GM18519 (cell line): ENCODE measurements at regions not wholly inside any gene's neighbourhood (a gene's known extent, or its start where the extent isn't known, plus 50 kb on each side); places are given as distances from the start of the nearest gene placed in this dataset.
"Not testable (repeated sequence)": the region's sequence is repeated elsewhere in the genome, so short reads cannot be mapped to it uniquely, and the experiment has no call there.

ENCODE experiments used
- ATAC-seq: cut with Tn5 transposase; IDR thresholded peaks from one replicate; pipeline ENCODE4 v1.9.1; 2021; ENCODE audit warnings: mild to moderate bottlenecking, moderate library complexity; ENCODE audit not compliant: unreplicated experiment, low FRiP score

DNA sequence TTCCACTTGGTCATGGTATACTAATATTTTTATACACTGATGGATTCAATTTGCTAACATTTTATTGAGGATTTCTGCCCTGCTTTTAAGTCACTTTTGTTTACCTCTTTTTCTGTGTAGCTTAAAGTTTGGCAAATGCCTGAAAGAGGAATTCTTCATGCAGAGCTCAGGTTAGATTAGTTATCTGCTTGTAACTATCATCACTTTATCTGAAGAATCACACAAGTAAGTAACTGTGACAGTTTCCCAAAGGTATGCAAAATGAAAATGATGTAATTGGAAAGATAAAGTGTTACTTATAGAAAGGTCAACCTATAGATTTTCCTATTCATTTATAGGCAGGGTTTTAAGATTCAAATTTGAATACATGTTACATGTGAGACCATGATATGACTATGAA is 188.8 kb upstream of the ACTBL2 start:
- no peak for ATAC-seq

DNA sequence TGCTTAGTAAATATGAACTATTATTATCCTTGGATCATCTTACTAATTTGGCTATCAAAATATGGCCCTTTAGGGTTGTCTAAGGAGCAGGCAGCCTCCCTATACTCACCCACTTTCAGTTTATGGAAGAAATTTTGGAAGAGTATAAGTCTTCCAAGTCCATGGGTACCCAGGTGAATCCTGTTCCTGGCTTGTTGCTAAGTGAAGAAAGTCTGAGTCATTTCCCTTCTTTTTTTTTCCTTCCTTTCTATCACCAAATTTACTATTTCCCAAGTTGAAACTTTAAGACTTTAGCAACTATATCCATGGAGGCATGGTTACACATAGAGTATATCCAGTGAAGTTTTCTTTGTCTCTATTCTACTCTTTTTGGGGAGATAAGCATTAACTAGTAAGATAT is 184.0 kb upstream of the ACTBL2 start:
- no peak for ATAC-seq

DNA sequence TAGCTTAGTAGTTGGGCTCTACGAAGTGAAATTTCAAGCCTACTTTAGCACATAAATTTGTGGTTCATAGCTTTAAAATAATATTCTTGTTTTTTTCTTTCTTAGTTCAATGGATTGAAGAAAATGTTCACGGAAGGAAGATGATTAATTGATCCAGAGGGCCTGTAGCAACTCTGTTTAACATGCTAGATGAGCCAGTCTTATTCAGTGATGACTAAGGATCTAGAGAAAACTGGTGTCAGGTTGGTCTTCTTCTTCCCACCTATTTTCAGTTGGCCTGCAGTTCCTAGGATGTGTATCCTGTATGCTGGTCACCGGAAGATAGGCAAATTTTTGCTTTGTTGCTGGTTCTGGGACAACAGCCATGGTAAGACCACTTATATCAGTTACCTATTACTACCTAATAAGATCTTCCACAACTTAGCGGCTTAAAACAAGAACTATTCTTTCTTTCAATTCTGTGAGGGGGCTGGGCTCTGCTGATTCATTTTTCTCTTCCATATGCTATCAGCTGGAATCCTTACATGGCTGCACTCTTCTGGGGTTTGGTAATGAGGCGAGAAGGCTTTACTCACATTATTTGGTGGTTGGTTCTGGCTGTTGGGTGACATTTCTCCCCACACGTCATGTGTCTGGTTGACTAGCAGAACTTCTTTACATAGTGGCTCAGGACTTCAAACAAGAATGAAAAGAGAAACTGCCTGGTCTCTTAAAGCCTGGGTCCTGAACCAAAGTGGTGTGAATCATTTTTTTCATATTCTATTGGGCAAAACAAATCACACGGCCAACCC is 182.7 kb upstream of the ACTBL2 start:
- no peak for ATAC-seq

DNA sequence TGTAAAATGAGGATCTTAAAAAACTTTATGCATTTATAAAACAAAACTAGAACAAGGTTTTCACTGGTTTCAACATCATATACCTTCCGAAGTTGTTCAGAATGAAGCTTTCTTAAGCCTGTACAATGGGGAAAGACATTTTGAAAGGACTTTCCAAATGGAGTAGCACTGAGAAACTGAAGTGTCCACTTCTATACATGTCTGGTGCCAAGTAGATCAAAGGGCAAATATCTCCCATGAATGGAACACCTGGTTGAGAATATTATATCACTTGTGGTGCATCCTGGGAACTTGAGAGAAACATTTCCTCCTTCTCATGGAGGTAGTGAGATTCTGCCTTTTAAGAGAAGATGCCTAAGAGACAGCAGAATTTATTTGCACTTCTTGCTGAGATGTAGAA is 182.1 kb upstream of the ACTBL2 start:
- ATAC-seq: no peak

DNA sequence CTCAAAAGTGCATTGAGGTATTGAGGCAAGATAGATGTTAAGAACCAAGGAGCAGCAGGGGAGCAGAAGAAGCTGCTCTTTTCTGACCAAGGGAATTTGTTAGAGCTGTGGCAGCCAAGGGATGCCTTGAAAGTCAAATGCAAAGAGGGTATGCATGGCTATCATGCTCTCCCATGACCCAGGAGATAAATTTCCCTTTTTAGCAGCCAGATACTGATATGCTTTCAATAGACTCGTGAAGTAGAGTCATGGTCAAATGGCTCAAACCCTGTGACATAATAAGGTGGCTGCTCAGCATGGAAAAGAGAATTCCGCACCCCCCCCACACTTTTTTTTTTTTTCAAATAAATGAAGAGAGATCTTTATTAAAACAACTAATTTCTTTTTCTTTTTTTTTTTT is 180.9 kb upstream of the ACTBL2 start:
- no peak for ATAC-seq

DNA sequence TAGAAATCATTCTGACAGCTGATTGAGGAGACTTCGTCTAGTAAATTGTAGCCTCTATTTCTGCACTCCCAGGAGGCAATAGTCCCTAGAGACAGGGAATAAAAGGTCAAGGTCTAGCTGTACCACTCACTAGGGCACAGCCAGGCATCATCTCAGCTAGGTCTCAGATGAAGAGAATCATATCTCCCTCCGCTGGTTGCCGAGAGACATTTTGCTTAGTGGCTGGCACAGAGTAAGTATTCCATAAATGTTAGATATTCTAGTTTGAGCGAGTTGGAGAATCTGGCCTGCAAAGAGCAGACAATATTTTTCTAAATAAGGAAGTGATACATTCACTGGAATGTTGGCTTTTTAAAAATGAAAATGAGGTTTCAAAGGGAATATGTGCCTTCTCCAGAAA is 180.4 kb upstream of the ACTBL2 start:
- ATAC-seq: no peak

DNA sequence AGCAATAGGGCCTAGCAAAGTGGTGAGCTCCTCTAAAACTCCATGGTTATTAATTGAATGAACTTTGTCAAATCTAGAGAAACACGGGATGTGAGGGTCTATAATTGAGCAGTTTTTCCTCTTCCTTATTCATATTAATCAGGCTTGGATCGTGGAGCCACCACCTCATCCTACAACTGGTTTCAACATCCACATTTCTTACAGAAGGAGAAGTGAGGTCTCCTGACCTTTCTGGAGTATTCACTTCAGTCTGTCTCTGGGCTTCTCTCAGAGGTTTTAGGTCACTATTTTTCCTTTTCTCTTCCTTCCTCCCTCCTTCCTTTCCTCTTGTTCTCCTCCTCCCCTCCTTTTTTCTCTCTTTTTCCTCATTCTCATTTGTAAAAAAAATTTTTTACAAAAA is 177.3 kb upstream of the ACTBL2 start:
- no peak for ATAC-seq

DNA sequence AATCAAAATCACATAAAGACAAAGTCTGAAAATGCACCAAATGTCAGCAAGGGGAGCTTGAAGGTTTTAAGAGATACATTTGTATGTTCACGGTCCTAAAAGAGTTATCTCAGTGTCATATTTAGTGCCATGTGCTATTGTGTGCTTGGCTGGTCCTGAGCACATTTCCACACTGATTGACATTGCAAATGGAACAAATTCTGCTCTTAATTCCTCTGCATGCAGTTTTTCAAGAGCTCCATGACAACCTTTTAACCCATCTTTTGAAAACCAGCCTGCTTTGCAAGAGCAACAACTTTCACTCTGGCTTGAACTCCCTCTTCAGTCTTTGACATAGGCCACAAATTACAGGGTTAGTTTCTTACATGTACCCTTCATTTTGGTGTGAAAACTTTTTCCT is 175.4 kb upstream of the ACTBL2 start:
- no peak for ATAC-seq

DNA sequence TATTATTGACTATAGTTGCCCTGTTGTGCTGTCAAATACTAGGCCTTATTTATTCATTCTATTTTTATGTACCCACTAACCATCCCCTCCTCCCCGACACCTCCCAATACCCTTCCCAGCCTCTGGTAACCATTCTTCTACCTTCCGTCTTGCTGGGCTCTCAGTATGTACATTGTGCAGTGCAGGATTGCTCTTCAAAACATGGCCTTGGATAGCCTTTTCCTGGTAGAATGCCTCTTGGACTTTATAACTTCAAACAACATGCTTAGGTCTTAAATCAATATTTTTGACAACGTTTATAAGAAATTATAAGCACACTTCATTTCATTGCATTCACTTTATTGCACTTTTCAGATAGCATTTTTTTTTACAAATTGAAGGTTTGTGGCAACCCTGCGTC is 172.6 kb upstream of the ACTBL2 start:
- ATAC-seq: no peak

DNA sequence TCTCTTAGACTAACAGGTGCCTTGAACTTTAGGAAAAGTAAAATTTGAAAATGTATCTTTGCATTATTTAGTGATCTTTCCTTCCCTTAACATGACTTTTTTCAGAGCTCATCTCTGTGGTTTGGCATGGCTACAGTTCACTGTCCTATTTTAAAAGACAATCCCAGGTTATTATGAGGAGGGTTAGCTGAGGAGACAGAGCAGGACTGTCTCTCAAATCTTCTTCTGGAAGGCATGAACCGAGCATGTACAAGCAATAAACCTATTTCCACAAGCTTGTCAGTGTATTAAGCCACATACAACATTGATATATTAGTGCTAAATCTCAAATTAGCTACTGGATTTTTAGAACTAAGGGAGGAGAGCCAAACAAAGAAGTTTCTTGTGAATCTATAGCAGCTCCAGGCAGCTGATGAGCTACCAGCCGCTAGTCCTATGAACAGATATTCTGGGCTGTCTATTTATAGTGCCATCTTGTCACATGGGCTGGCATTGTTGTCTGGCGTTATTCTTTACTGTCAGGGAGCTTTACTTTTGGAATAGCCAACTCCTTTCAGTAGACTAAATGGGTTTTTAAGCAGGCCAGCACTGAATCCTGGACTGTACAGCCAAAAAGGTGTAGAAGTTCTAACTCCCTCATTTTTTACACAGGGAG is 171.2 kb upstream of the ACTBL2 start:
- no peak for ATAC-seq

DNA sequence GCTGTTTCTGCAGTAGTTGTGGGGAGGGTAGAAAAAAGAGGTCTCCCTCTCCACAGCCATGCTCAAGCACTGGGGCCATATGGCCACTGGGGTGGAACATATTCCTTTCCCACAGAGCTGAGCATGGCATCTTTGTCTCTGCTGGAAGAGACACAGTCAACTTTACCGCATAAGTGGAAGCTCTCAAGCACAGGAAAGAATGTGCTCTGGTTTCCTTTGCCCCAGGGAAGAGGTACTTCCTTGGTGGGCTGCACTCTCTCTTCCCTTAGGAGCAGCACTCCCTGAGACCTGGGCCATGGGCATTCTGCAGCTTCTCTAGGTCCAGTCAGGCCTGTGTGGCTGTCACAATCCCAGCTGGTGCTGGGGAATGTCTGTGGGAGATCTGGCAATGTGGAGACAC is 168.5 kb upstream of the ACTBL2 start:
- no peak for ATAC-seq

DNA sequence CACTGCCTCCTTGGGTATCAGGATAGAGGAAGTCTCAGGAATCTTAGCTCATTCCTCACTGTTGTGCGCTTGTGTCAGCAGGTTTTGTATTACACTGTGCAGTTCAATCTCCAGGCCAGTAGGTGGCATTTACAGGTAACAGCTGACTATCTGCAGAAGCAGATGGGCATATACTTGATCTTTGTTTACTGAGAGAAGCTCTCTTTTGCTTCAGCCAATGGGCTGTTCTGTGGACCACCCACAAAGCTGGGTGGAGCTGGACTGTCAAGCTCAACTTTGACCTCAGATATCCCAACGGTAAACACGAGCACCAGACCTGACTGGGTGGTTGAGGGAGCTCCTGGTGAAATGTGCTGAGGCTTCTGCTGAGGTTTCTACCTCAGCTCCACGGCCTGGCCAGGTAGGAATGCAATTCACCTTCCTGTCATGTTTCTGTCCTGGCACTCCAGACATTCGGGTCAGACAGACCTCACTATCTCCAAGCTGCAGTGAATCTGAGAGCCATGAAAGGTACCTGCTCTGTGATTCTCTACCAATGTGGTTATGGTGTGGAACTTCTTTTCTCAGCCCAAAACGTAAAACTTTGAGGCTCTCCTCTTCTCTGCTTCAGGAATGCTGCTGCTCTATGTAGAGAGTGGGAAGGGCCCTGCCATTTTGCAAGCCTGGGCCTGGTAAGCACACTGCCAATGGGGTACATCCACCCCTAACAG is 167.9 kb upstream of the ACTBL2 start:
- peak; percentile 98 for ATAC-seq

DNA sequence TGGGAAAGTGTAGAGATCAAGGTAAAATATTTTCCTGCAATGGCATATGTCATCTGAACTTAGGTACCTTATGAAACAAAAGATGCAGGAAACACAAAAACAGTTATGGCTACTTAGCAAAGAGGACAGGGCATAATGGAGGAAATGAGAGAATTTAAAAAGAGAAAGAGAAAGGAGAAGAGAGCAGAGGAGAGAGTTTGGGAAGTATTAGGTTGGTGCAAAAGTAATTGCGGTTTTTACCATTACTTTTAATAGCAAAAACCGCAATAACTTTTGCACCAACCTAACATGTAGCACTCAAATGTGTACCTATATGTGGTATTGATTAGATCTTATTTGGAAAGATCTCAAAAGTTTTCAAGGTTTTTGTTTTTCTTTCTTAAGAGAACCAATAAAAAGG is 160.1 kb upstream of the ACTBL2 start:
- no peak for ATAC-seq

DNA sequence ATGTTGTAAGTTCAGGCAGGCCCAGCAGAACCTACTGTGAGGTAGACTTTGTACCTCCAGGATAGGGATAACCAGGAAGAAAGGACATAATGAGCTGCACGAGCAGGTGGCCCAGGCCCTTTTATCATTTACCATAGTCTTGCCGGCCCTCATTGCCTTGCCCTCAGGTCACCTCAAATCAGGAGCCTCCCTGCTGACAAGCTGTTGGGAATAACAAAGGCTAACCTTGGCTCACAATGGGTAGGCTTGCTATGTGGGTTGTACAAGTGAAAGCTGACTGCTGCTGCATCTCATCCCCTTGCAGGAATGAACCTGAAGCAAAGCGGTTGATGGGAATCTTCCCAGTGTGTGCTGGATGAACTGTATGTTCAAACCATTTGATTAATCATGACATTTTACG is 159.5 kb upstream of the ACTBL2 start:
- ATAC-seq: no peak

DNA sequence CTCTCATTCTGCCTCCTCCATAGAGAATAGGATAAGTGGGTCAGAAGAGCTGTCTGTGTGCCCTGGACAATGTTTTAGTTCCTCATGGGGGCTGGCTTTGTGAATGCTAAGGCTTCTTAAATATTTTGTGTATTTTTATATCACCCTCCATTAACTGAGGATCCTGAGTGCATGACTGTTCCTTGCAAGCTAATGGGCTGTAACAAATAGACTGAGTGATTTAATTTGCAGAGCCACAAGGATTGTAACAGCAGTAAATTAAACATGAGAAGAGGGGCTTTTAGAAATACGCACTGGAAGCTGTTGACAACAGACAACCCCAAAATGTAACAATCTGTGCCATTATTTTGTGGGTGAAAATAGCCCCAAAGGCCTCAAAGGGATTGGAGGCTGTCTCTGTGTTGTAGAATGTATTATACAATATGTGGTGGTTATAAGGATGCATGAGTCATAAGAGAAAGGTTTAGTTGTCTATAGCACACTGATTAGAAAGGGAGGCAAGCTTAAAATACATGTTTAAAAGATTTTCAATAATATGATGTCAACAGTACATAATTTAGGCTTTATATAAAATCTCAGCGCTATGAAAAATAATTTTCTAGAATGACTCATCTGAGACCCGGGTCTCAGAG is 152.7 kb upstream of the ACTBL2 start:
- no peak for ATAC-seq

DNA sequence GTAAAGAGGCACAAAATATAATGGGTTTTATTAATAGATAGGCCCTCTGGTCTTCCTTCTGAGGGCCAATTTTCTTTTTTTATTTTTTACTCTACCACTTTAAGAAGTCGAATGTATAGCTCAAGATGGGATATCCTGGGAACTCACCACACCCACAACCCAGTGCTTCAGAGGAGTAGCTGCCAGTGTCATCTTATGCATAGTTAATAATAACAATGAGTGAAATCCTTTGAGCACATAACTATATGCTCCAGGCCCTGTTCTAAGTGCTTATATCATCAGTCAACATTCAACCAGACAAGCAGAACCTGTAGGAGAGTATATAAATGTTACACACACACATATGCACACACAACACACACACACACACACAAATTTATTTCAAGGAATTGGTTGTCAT is 150.3 kb upstream of the ACTBL2 start:
- ATAC-seq: no peak

DNA sequence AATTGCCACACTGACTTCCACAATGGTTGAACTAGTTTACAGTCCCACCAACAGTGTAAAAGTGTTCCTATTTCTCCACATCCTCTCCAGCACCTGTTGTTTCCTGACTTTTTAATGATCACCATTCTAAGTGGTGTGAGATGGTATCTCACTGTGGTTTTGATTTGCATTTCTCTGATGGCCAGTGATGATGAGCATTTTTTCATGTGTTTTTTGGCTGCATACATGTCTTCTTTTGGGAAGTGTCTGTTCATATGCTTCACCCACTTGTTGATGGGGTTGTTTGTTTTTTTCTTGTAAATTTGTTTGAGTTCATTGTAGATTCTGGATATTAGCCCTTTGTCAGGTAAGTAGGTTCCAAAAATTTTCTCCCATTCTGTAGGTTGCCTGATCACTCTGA is 148.5 kb upstream of the ACTBL2 start:
- not testable (repeated sequence) for ATAC-seq

DNA sequence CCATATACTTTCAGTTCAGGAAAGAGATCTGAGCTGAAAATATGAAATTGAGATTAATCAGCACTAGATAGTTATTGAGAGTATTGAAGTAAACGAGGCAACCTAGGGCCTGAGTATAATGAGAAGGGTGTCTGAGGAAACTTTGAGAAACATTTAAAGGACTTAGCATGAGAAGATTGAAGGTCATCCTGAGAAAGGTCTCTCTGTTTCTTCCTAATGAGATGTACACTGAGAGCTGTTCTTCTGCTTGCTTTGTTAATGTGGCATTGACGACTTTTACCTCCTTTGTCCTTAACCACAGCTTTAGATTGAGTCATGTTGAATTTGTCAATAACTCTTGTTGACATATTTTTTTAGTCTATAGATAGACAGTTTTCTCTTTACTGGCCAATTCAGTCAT is 145.1 kb upstream of the ACTBL2 start:
- no peak for ATAC-seq

DNA sequence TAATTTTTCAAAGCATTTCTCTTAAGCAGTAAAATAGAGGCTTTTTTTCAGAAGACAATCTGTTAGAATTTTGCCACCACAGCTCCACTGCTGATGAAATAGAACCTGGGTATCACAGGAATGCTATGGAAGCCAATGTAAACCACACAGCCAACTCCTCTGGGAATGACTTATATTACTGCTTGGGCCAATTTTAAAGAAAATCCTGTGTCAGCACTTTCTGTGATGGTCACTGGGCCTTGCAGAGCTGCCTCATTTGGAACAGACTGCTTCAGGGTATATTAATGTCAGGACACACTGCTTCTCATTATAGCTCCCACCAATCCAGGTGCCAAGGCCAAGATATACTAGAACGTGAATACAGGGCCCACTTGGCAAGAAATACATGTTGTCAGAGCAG is 144.1 kb upstream of the ACTBL2 start:
- no peak for ATAC-seq

DNA sequence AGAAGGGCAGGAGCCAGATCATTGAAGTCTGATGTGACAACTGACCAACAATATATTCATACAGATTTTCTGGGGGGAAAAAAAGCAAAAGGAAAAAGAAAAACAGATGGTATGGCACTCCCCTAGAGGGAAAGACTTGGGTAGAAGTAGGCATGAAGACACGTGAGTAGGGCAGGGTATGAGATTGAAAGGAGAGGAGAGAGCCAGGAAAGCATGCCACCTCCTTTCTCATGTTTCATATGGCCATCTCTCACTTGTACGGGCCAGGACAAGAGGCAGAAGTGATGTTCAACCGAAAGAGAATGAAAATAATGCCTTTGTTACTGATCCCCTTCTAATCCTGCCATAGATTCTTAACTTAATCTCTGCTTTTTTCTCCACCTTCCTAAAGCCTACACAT is 139.0 kb upstream of the ACTBL2 start:
- no peak for ATAC-seq

DNA sequence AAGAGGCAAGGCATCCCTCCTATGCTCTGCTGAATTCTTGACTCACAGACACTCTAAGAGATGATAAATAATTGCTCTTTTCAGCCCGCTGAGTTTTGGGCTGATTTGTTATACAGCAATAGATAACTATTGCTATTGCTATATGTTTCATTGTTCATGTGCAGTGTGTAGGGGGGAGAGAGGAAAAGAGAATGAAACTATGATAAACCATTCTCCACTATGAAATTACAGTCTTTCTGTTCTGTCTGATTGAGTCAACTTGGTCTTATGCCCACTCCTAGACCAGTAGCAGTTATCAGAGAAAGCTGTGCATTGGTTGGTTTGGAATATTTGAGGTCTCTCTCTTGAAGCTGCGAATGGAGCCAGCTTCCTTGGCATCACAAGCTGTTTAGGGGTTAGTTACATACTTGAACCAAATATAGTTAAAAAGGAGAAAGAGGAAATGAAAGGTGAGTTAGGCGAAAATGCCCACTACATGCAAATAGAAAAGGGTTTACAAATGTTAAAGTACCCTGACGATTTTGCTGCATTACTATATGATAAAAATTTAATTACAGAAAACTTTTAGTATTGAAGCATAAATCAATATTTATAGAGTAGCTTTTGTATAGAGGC is 136.3 kb upstream of the ACTBL2 start:
- ATAC-seq: no peak
